Astrocyte of the spinal cord (primary cell): ENCODE measurements at regions not wholly inside any gene's neighbourhood (a gene's known extent, or its start where the extent isn't known, plus 50 kb on each side); places are given as distances from the start of the nearest gene placed in this dataset.

Experiments used
- DNase-seq: peaks from one replicate; pipeline ENCODE4 v3.0.0; 2011; ENCODE audit warnings: low read depth, low spot score
- H3K4me3 ChIP-seq: 2 replicates; pipeline ENCODE4 v1.5.1; 2011; ENCODE audit warnings: low read depth, mild to moderate bottlenecking, low read length, moderate library complexity
- in situ Hi-C: cut with HindIII; loops from 2 replicates; pipeline ENCODE4 v1.10.0; 2017; ENCODE audit warnings: low sequenced_read_pairs
- TF ChIP-seq, protein P1 (sequence below): IDR thresholded peaks from 2 replicates; pipeline ENCODE4 v1.5.1; 2012; ENCODE audit warnings: low read depth, mild to moderate bottlenecking, low read length, inconsistent platforms

DNA sequence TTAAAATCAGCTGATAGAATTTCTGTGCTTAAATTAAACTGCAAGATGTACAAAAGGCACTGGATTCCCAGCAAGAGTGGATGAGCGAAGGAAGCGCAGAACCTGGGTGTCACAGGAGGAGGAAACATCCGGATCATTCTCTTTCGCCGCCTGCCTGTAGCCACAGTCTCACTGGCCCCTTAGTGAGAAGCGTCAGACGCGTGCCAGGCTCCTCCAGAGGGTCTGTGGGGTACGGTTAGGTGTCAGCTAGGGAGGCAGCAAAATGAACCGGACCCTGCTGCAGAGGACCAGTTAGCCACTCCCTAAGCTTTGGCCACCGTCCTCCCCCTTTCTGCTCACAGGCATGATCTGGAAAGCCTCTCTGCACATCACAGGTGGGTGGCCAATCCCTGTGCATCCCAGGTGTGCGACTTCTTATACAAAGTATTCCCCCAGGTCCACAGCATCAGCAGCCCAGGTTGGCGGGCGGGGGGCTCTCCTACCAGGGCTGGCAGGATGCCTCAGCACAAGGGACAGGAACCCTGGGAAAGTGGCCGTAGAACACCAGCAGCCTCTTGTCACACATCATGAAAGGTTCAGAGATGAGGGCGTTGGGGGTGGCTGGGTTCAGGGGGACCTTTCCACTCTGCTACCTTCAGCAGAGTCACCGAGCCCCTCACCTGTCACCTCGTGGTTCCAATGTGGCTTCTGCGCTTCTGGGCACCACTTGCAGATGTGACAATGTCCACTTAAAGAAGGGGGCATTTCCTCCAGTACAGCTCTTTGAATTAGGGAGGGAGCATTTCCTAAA lies 61.1 kb upstream of the SLC66A3 start:
- no peak overlapping the region for H3K4me3 ChIP-seq
- in situ Hi-C loops, result no loop called here
- DNase-seq, result no peak
- TF ChIP-seq, protein P1, sequence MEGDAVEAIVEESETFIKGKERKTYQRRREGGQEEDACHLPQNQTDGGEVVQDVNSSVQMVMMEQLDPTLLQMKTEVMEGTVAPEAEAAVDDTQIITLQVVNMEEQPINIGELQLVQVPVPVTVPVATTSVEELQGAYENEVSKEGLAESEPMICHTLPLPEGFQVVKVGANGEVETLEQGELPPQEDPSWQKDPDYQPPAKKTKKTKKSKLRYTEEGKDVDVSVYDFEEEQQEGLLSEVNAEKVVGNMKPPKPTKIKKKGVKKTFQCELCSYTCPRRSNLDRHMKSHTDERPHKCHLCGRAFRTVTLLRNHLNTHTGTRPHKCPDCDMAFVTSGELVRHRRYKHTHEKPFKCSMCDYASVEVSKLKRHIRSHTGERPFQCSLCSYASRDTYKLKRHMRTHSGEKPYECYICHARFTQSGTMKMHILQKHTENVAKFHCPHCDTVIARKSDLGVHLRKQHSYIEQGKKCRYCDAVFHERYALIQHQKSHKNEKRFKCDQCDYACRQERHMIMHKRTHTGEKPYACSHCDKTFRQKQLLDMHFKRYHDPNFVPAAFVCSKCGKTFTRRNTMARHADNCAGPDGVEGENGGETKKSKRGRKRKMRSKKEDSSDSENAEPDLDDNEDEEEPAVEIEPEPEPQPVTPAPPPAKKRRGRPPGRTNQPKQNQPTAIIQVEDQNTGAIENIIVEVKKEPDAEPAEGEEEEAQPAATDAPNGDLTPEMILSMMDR, result no peak

DNA sequence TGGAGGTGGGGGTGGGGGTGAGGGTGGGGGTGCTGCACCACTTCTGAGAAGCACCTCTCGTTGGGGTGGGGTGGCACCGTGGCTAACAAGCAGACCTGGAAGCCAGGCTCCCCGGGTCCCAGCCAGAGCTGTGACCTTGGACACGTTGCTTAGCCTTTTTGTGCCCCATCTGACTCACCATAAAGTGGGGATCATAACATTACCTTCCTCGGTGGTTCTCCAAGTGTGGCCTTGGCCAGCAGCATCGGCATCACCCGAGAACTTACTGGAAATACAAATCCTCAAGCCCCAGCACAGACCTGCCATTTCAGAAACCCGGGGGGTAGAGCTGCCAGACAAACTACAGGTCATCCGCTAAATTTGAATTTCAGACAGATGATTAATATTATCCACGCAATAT lies 58.7 kb upstream of the SLC66A3 start:
- TF ChIP-seq, protein P1, result no peak
- DNase-seq, result no peak
- in situ Hi-C loops, result no loop called here
- H3K4me3 ChIP-seq, result no peak overlapping the region

DNA sequence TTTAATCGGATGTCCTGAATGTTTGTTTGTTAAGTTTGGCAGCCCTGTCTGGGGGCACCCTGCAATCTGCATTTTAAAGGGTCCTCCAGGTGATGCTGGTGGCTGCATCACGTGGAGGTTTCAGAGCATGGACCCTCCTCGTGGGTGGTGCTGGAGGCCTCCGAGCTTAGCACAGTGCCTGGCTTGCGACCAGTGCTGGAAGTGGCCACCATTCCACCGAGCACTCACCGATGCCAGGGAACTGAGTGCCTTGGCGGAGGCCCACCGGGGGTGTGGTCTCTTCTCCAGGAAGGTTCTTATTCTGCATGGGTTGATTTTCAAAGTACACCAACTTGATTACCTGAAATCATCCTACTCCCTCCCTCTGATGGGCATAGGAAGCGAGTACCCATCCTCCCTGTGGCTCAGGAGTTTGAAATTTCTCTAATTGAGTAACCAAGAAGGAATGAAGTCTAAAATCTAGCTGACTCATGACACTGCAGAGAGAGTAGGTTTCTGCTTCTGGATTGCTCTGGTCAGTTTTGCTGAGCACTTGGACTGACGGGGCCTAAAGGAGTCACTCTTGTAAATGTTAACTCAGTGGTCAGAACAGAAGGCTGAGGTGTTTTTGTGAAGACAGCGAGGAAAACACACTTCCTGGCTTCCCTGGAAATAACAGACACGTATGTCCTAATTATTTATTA lies 58.1 kb upstream of the SLC66A3 start:
- H3K4me3 ChIP-seq, result no peak overlapping the region
- in situ Hi-C loops, result no loop called here
- TF ChIP-seq, protein P1, result no peak
- peak; percentile 40 for DNase-seq

DNA sequence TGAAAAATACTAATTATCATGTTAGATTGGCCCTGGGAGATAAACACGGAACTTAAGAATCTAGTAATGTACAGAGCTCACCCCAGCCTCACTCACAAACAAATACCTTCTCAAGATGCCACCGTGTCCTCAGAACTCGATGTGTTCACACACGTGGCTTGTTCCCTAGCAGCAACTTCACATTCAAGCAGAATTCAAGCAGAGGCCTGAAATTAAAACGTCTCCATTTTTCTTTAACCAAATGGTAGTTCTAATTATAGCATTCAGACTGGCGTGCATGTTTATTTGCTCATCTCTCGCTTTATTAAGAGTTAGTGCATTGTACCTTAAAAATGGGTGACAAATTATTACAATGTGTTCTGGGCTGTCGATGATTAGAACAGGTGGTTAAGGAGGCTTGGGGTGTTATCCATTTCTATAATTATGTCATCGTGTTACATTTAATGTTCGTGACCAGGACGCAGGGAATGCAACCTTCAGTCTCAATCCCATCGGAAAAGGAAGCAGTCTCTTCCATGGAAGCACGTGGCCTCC lies 57.3 kb upstream of the SLC66A3 start:
- in situ Hi-C loops, result no loop called here
- TF ChIP-seq, protein P1, result no peak
- no peak for DNase-seq
- H3K4me3 ChIP-seq, result no peak overlapping the region

DNA sequence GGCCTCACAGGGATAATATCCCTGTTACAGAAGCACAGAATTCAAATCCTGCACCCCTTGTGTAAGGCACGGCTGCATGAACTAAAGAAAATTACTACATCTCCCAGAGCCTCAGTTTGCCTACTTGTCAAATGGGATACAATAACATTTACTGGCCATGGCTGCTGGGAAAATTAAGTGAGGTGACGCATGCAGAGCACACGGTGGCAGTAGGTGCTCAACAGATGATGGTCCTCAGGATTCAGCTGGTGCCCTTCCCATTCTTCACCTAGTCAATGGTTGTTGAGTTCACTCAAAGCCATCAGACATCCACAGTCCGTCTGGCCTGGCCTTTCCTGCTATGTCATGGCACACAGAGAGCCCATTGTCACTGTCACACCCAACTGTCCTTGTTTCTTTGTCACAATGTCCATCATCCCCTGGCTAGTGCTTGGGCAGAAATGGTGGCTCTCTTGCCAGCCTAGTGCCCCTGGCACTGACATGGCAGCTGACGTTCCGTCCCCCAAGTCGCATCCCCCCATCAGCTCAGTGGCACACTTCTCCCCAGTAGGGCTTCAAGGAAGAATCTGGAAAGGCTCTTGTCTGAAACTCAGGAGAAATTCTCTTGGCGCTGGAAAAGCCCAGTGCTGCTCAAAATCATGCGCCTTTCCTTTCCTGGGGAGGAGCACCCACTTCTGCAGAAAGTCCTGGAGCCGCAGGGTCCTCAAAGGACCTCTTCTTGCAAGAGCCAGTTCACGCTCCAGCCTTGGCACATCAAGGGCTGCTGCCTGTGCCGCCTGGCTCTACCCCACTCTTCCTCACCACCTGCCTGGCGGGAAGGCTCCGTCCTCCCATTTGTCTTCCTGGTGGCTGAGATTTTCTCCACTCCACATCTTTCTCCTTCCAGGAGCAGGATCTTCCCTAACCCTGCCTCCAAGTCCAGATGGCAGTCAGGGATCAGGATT lies 55.9 kb upstream of the SLC66A3 start:
- TF ChIP-seq, protein P1, result no peak
- no peak for DNase-seq
- in situ Hi-C loops, result no loop called here
- H3K4me3 ChIP-seq, result no peak overlapping the region

DNA sequence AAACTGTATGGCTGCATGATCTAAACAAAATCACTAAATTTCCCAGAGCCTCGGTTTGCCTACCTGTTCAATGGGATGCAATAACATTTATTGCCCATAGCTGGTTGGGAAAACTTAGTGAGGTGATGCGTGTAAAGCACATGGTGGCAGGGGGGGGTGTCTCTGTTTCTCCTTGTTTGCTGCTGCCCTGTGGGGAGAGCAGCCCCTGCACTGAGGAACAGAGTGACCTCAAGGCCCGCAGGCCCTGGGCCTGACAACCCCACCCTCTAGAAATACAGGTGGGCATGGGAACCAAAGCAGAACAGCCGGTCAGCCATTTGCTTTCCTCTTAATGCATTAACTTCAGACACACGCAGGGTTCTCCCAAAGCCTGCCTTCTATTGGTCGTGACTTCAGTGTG lies 55.1 kb upstream of the SLC66A3 start:
- in situ Hi-C loops, result no loop called here
- DNase-seq, result no peak
- no peak overlapping the region for H3K4me3 ChIP-seq
- TF ChIP-seq, protein P1, result no peak
